22Rv1 (cell line): ENCODE measurements at regions not wholly inside any gene's neighbourhood (a gene's known extent, or its start where the extent isn't known, plus 50 kb on each side); places are given as distances from the start of the nearest gene placed in this dataset.

ENCODE experiments used
- CTCF ChIP-seq: fragments of 450-650 bp; IDR thresholded peaks from 2 replicates; pipeline ENCODE4 v1.5.1; 2017; ENCODE audit warnings: mild to moderate bottlenecking
- ZFX ChIP-seq: fragments of 450-650 bp; IDR thresholded peaks from 2 replicates; pipeline ENCODE4 v1.6.1; 2017; ENCODE audit warnings: antibody characterized with exemption, borderline replicate concordance

- no peak for TF ChIP-seq CTCF
- no peak for TF ChIP-seq ZFX
These were observed 242.3 kb downstream of the SUDS3 start for GRCh38 chr12:118618695-118619094.
